CD4-positive, alpha-beta T cell treated with Interleukin-21 for 1 hour (primary cell): ENCODE measurements at regions not wholly inside any gene's neighbourhood (a gene's known extent, or its start where the extent isn't known, plus 50 kb on each side); places are given as distances from the start of the nearest gene placed in this dataset.

Experiments used
- DNase-seq: peaks from one replicate; pipeline ENCODE4 v3.0.0-alpha.2; 2020

DNA sequence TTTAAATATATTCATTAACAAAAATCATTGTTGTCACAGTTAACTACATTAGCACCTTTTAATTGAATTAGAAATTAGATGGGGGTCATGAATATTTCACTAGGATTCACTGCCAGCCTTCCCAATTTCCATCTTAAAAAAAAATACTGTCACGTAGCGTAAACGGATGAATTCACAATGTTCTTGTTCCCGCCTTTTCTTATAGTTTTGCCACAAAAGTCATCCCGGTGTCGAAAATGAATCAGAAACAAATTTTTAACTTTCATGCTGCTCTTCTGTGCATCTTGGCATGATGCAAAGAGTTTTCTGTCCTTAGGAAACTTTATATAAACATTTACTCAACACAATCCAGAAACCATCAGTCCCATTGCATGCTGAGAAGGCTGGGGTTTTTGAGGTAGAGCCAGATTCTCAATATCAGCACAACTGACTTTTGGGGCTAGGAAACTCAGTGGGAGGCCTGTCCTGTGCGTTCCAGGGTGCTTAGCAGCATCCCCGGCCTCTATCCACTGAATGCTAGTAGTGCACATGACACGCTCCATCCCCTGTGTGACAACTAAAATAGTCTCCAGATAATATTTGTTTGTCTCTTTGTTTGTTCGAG lies 252.9 kb upstream of the XYLT1 start:
- no peak for DNase-seq

DNA sequence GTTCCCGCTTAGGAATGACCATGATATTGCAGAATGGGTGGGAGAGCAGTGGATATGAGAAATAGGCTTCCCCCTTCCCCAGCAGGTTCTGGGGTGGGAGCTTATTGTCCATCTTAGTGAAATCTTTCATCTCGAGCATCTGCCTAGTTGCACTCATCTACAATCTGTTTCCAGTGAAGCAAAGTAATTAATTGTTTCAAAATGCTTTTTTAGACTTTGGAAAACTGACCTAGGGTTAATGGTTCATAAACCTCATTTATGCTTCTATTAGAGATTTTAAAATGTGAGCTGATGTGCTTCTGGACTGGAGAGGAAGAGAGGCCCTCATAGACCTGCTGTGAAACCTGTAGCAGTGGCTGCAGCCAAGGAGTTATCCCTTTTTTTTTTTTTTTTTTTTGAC lies 247.7 kb upstream of the XYLT1 start:
- DNase-seq = no peak

DNA sequence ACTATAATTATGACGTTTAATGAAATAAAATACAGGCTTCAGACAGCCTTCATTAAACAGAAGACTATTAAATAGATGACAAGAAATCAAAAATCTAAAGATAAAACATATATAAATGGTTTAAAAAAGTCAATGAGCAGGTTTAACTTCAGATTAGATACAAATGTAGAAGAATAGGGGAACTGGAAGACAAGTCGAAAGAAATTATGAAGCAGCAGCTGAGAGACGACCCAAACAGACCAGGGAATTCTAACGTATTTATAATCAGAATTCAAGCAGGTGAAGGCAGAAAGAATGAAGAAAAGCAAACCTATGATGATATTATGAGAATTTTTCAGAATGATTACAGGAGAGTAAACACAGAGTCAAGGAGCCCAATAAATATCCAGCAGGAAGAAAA lies 235.1 kb upstream of the XYLT1 start:
- DNase-seq = no peak

DNA sequence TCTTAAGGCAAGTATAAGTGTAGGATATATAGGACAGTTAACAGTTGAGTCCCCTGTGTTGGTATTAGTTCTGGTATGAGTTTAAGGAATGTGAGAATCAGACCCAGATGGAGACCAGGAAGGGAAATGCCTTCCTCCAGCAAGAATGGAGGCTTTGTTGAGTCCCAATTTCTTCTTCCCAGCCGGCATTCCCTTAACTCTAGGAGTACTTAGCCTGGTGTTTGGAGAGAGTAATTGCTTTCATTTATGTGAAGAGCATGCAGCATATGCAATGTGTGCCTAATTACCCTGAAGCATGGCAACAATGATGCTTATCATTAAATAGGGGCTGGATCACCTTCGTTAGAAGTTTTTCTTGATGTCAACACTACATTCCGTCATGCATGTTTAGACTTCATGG lies 225.9 kb upstream of the XYLT1 start:
- DNase-seq = no peak

DNA sequence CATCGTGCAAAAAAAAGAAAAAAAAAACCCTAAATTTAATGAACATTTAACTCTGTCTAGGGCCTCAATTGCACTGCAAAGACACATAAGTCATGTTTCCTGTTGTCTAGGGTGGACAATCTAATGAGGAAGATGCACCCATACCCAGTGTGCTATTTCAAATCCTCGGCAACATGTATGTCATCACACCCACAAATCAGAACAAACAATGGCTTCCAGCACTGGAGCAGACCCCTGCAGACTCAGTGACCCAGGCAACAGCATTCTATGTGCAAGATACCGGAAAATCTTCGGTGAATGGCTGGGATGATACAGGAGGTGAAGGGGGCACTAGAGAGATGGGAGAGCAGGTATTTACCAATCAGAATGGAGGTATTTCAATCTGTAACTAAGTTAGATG lies 221.7 kb upstream of the XYLT1 start:
- no peak for DNase-seq

DNA sequence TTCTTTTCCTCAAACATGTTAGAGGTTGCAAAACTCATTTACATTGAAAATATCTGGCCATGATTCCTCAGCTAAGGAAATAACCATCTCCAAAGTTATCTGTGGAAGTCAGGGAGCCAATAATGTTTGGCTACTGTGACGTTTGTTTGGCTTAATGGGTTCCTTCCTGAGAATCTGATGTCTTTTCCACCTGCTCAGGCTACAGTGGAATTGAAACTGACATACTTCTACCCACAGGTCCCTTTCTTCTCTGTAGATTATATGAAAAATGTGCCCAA lies 221.1 kb upstream of the XYLT1 start:
- DNase-seq = no peak

DNA sequence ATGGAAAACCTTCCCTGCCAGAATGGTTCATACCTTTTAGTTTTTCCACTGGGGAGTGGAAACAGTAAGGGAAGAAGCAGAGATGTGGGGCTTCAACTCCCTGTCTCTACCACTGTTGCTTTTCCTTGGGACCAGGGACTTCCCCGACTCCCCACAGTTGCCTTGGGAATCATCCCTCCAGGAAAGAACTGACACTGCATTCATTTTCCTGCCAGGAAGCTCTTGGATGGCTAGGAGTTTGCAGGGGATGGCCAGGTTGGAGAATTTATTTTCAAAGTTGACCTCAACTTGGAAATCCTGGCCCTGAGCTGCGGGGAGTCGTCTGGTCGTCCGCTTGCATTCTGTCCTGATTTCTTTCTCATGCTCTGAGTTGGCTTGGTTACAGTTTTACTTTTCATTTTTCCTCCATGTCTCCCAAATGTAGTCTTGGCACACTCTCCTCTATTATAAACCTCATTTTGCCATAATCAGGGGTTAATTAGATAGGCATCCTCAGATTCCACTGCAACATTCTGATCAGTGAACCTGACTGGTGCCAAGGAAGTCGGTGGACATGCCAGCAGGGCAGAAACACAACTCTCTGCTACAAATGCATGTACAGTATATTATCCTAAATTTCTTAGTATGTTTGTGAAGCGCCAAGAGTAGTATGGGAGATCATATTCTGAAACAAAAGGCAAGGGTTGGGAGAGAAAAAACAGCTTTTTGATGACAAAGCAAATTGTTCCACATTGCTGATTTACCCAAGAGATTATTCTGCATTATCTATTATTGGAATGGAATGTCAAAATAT lies 220.5 kb upstream of the XYLT1 start:
- DNase-seq = no peak

DNA sequence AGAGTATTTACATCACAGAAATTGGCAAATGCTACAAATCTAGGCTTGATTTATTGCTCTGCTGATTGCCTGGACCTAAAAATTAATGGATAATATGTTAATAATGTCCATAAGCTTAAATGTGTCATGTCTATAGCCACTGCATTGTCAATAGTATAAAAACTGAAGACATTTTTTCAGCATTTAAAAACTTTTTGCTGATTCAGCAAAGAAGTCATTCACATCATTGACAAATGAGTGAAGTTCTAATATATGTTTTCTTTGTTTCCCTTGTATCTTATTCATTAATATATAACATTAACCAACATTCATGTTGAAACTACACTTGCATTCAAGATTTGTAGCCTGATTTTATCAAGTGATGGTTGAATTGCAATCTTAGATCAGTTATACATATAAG lies 214.7 kb upstream of the XYLT1 start:
- no peak for DNase-seq

DNA sequence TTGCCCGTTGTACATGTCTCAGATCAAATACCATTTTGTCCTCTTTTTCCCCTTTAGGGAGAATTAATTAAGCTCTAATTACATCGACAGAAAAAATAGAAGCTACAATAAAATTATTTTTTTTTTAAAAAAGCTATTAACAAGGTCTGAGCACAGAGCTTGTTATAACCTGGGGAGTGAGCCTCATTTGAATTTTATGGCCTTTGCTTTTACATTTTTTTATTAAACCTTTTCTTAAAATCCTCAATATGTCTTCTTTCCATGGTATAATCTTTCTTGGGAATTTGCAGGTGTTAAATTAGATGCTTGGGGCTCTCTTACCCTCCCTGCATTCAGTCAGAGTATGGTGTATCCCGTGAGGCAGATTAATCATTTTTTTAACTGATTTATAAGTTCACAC lies 212.5 kb upstream of the XYLT1 start:
- no peak for DNase-seq

DNA sequence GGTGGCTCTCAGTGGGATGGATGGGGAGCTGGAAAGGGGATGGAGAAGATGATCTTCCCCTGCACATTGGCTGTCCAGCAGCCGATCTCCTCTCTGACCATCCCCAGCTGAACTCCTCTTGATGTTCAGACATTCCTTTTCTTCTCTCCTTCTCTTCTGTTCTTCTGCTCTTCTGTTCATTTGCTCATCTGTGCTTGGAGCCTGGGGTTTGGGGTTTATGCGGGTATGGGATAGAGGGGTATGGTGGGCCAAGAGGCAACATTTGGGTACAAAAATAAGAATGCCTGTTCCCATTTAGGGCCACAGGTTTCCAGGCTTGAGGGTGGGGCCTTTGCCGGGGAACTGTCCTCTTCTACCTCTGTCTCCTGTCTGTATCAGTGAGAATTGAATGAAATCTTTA lies 205.4 kb upstream of the XYLT1 start:
- DNase-seq = no peak

DNA sequence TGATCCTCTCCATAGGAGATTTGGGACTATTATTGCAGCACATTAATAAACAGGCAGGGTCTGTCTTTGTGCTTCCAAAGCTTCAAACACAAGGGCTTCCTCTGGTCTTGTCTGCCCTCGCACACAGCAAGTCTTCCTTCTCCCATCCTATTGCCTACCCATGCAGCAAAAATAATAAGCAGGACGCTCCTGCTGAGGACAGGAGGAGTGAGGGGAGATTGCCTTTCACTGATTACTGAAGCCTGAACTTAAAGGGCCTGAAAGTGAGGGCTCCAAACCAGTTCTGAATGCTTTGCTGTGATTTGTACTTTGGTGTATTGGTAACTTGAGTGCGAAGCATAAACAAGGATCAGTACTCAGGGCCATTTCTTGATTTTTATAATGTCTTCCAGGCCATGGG lies 197.6 kb upstream of the XYLT1 start:
- no peak for DNase-seq

DNA sequence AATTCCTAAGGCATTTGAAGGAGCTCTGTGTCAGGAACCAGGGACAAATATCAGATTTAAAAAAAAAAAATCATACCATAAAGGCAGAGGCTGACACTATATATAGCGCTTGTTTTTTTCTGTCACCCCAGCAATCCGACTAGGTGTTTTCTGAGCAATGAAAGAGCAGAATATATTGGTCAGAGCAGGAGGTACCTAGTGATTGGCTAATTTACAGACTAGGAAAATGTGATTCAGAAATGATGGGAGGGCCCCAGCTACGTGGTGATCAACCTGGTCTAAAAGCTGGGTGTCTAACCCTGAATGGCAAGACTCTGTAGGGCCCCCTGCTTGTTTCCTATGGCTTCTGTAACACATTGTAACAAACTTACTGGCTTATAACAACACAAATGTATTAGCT lies 195.5 kb upstream of the XYLT1 start:
- DNase-seq = no peak

DNA sequence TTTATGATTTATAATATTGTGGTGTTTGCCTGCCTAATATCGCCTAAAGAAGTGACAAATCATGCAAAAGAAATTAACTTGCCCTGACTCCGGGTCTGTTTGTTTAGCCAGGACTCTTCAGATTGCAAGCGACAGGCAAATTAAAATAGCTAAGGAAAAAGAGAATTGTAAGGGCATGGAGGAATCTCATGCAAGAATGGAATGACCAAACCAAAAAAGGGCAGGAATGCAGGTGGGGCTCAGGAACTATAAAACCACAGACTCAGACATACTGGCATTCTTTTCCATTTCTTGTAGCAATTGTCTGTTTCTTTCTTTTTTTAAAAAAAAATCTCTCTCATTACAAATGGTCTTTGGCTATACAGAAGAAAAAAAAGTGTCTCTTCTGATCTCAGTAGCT lies 188.1 kb upstream of the XYLT1 start:
- no peak for DNase-seq

DNA sequence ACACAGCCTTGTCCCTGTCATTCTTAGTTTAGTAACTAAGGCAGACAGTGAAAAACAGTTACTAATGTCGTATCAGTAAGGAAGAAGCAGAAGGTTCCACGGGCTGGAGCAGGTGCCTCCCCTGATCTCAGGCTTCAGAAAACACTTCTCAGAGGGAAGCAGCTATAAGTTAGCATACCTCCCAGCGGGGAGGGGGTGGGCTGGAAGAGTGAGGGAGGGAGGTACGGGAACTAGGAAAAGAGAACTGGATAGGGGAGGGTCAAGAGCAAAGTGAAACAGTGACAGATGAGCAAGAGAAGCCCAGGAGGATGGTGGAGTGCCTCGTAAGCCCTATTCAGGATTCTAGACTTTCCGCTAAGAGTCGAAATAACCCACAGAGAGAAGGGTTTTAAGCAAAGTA lies 186.3 kb upstream of the XYLT1 start:
- no peak for DNase-seq

DNA sequence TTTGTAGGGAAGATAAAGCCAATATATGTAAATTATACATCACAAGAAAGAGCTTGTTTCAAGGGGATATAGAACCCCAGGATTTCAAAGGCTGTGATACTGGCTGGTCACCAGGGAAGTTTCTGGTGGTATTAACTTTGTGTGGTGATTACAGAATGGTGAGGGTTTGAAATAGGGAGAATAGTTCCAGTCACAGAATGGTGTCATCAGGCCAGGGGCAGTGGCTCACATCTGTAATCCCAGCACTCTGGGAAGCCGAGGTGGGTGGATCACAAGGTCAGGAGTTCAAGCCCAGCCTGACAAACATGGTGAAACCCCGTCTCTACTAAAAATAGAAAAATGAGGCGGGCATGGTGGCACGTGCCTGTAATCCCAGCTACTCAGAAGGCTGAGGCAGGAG lies 183.8 kb upstream of the XYLT1 start:
- no peak for DNase-seq

DNA sequence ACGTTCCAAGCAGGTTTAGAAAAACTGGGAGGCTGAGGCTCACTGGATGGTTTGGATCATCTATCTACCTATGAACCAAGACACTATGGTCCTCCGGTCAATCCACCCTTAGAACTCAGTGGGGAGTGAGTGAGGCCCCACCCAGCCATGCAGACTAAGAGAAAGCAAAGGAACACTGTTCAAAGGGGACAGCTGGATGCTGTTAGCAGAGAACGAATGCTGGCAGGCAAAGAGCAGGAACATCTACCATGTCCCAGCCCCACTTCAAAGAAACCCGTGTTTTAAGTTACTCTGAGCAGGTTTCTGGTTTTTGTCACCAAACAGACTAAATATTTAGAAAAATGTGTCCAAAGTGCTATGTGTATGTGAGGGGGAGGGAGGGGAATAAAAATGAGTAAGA lies 183.4 kb upstream of the XYLT1 start:
- DNase-seq = no peak

DNA sequence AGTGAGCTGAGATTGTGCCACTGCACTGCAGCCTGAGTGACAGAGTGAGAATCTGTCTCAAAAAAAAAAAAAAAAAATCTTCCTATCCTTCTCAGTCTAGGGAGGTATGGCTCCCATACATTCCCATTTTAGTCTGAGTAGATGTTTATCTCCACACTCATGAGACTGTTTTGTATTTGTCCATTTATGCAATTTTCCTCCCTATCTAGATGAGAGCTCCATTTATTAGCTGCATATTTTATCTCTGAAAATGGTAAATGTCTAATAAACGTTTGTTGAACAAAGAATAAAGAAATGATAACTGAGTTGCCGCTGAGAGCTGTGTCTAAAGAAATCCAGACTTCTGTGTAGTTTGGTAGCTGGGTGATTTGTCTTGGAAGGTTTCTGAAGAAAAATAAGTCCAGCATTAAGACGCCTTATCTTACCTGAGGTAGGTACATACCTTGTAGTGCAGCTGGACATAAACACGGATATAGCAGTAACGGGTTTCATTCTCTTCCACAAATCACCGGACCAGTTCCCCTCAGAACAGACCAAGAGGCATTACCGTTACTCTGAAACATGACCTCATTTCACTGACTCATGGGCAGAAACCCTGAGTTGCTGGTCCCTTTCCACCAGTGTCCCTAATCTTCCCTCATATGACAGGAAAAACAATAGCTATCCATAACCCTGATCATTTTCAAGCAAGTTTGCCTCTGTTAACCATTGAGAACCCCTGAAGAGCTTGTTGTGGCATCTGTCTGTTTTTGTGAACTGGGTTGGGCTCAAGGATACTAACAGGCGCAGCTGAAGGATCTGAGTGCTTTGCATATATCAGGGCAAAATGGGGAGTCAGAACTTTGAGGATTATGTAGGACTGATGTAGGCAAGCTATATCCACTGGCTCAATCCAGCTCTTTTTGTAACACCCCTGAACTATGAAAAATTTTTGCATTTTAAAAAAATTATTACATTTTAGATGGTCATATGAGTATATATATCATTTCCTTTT lies 177.4 kb upstream of the XYLT1 start:
- DNase-seq = no peak

DNA sequence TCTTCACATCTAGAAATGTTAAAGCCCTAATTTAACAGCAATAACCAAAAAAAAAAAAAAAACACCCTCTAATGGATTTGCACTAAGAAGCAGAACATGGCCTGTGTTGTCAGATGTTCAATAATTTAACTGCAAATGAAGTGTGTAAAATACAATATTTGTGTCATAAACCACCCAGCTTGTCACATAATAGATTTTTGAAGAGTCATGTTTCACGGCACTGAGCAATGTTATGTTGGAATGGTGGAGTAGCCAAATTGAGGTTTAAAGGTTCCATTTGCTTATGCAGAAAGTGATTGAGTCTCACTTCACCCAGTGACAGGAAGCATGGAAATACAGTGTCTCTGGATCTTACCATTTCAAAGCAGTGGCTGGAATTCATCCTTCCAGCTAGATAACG lies 173.2 kb upstream of the XYLT1 start:
- no peak for DNase-seq

DNA sequence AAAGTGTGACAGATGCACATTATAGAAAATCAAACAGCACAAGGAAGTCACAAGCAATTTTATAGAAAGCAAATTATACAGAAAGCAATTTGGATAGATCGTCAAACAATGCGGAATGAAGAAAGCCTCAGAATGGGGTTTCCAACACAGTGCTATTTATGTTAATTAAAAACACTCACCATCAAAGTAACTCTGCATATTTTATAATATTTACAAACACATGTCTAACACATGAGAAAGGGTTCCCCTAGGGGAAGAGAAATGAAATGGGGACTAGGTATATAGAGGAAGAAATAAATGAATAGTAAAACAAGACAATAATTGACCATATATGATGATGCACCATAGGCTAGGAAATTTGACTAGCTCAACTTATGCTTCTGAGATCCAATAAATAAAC lies 171.2 kb upstream of the XYLT1 start:
- no peak for DNase-seq

DNA sequence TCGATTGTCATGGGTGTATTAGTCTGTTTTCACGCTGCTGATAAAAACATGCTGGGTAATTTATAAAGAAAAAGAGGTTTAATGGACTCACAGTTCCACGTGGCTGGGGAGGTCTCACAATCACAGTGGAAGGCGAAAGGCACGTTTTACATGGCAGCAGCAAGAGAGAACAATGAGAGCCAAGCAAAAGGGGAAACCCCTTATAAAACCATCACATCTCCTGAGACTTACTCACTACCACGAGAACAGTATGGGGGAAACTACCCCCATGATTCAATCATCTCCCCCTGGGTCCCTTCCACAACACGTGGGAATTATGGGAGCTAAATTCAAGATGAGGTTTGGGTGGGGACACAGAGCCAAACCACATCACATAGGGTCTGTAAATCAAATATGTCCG lies 167.4 kb upstream of the XYLT1 start:
- DNase-seq = no peak

DNA sequence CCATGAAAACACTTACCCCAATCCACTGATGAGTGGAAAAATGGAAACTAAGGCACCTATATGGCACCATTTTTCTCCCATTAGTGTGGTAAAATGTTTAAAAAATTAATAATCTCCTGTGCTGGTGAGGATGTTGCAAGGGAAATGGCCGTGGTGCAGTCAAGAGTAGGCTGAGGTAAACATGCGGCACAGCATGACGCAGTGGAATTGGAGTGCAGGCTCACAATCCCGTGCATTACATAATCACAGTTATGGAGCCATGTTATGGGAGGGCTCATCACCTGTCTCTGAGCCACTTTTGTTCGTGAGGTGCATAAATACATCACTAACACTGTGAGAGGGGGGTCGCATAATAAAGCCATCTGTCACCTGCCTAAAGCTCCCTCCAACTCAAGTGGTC lies 164.4 kb upstream of the XYLT1 start:
- DNase-seq = no peak

DNA sequence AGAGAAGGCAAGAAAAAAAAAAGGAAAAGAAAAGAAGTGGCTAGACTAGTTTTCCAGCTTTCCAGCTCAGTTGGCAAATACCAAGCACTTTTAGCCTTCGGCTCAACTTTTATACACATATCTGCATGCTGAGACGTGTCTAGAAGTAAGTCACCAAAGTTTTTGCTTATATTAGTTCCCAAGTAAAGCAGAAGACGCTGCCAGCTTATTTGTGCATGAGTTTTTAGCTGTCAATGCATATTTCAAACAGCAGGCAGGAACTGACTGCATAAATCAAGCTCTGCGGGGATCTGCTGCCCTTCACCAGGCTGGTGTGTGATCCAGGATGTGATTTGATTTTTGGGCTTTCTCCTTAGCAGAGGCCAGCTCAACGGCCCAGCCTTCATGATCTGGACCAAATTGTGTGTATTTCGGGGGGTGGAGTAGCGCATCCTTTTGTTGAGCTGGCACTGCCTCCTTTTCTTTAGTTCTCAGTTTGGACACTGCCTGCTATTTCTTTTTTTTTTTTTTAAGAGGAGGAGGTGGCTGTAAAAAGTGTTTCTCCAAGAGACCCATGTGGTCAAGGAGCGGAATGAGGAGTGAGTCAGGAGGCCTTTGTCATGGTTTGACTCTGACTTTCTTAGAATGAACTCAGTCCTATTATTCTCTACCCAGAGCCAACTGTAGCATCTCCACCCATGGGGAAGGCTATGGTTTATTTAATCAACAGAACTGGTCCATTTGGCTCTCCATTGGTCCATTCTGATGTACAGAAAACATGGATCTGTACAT lies 162.6 kb upstream of the XYLT1 start:
- no peak for DNase-seq

DNA sequence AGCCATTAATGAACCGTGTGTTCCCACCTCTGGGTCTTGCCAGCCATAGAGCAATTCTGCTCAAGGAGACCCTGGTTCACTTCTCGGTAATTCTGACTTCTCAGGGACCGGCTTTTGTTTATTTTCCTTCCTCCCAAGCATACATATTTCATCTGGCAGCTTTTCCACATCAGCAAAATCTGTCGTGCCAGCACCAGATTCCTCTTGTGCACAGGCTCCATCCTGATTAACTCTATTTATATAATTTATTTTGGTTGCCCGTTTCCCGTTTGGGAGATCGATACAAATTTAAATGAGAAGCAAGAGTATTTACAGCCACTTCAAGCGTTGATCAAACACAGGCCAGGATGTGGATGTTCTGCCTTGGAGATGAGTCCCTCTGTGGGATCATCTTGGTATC lies 161.9 kb upstream of the XYLT1 start:
- DNase-seq = no peak
